OCI-LY7 (cell line): ENCODE measurements at regions not wholly inside any gene's neighbourhood (a gene's known extent, or its start where the extent isn't known, plus 50 kb on each side); places are given as distances from the start of the nearest gene placed in this dataset.

ENCODE experiments used
- CTCF ChIP-seq: fragments of 200-600 bp; sonication (generic); conservative IDR thresholded peaks from 2 replicates; pipeline ENCODE4 v1.5.1; 2014; ENCODE audit warnings: mild to moderate bottlenecking, antibody characterized with exemption, low read length, moderate library complexity, mixed read lengths
- EZH2phosphoT487 ChIP-seq: fragments of 200-600 bp; sonication (generic); IDR thresholded peaks from 2 replicates; pipeline ENCODE4 v1.6.1; 2018; ENCODE audit warnings: low read depth, borderline replicate concordance, mild to moderate bottlenecking, mixed run types, antibody characterized with exemption, low read length, moderate library complexity, mixed read lengths

DNA sequence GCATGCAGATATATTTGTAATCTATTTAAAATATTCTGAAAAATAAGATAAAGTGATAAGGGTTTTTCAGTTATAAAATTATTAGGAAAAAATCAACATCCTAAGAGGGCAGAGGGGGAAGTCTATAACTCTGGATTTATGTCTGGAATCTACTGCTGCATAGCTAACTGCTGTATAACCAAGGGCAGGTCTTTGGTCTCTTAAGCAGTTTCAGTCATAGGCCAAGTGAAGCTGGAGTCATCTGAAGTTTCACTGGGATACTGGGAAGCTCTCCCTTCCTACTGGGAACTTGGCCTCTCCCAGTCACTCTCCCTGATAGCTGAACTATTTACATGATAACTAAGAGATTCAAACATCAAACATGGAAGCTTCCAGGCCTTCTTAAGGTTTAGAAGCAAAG is 1409.9 kb upstream of the PCDH7 start:
- no peak for TF ChIP-seq EZH2phosphoT487
- no peak for TF ChIP-seq CTCF
